HG03439 (cell line): ENCODE measurements at regions not wholly inside any gene's neighbourhood (a gene's known extent, or its start where the extent isn't known, plus 50 kb on each side); places are given as distances from the start of the nearest gene placed in this dataset.

Source experiments
- ATAC-seq: cut with Tn5 transposase; IDR thresholded peaks from one replicate; pipeline ENCODE4 v1.9.1; 2021; ENCODE audit warnings: mild to moderate bottlenecking, moderate library complexity; ENCODE audit not compliant: unreplicated experiment

- no peak for ATAC-seq
Observed at GRCh38 chr9:95760791-95761190, 114.7 kb upstream of the ERCC6L2 start.

- ATAC-seq = no peak
Observed at GRCh38 chr9:95757439-95757838, 118.1 kb upstream of the ERCC6L2 start.

GRCh38 chr9:95756986-95757385, 118.5 kb upstream of the ERCC6L2 start:
- no peak for ATAC-seq

GRCh38 chr9:95756101-95756500, 119.4 kb upstream of the ERCC6L2 start:
- no peak for ATAC-seq

GRCh38 chr9:95755421-95755730, 120.1 kb upstream of the ERCC6L2 start:
- ATAC-seq = no peak

- ATAC-seq = no peak
Observed at GRCh38 chr9:95754533-95755420, 120.7 kb upstream of the ERCC6L2 start.

GRCh38 chr9:95753762-95754465, 121.6 kb upstream of the ERCC6L2 start:
- no peak for ATAC-seq

GRCh38 chr9:95752129-95752731, 123.3 kb upstream of the ERCC6L2 start:
- ATAC-seq = no peak

GRCh38 chr9:95751520-95751790, 124.0 kb upstream of the ERCC6L2 start:
- no peak for ATAC-seq

- ATAC-seq = no peak
Observed at GRCh38 chr9:95750725-95751519, 124.6 kb upstream of the ERCC6L2 start.

GRCh38 chr9:95749493-95749892, 126.0 kb upstream of the ERCC6L2 start:
- no peak for ATAC-seq

- no peak for ATAC-seq
Observed at GRCh38 chr9:95746408-95747180, 128.9 kb upstream of the ERCC6L2 start.

GRCh38 chr9:95742821-95743220, 132.7 kb upstream of the ERCC6L2 start:
- no peak for ATAC-seq

- ATAC-seq = no peak
Observed at GRCh38 chr9:95741631-95742030, 133.9 kb upstream of the ERCC6L2 start.

- no peak for ATAC-seq
Observed at GRCh38 chr9:95740217-95741004, 135.1 kb upstream of the ERCC6L2 start.

GRCh38 chr9:95738438-95738837, 137.1 kb upstream of the ERCC6L2 start:
- ATAC-seq = no peak

GRCh38 chr9:95736891-95737522, 138.5 kb upstream of the ERCC6L2 start:
- no peak for ATAC-seq

GRCh38 chr9:95736370-95736769, 139.1 kb upstream of the ERCC6L2 start:
- ATAC-seq = no peak

GRCh38 chr9:95735701-95736100, 139.8 kb upstream of the ERCC6L2 start:
- no peak for ATAC-seq
